Effector CD8-positive, alpha-beta T cell (primary cell): ENCODE measurements at regions not wholly inside any gene's neighbourhood (a gene's known extent, or its start where the extent isn't known, plus 50 kb on each side); places are given as distances from the start of the nearest gene placed in this dataset.
"Not testable (repeated sequence)": the region's sequence is repeated elsewhere in the genome, so short reads cannot be mapped to it uniquely, and the experiment has no call there.

Source experiments
- DNase-seq: peaks from one replicate; lab custom pipeline; 2025; lab: John Stamatoyannopoulos, UW

GRCh38 chr13:105684216-105684615 lies 851.2 kb downstream of the EFNB2 start:
- DNase-seq: no peak

GRCh38 chr13:105679838-105680237 lies 855.6 kb downstream of the EFNB2 start:
- DNase-seq: no peak

GRCh38 chr13:105678072-105678471 lies 857.4 kb downstream of the EFNB2 start:
- no peak for DNase-seq

GRCh38 chr13:105672881-105673280 lies 862.6 kb downstream of the EFNB2 start:
- DNase-seq: no peak

GRCh38 chr13:105671131-105671530 lies 864.3 kb downstream of the EFNB2 start:
- not testable (repeated sequence) for DNase-seq

GRCh38 chr13:105670179-105670990 lies 865.1 kb downstream of the EFNB2 start:
- DNase-seq: no peak

- DNase-seq: no peak
Observed at GRCh38 chr13:105665284-105665683, 870.2 kb downstream of the EFNB2 start.

GRCh38 chr13:105663182-105663581 lies 872.3 kb downstream of the EFNB2 start:
- DNase-seq: no peak

- no peak for DNase-seq
Observed at GRCh38 chr13:105660561-105660960, 874.9 kb downstream of the EFNB2 start.

- DNase-seq: no peak
Observed at GRCh38 chr13:105658431-105658830, 877.0 kb downstream of the EFNB2 start.

GRCh38 chr13:105655046-105655445 lies 880.4 kb downstream of the EFNB2 start:
- no peak for DNase-seq

GRCh38 chr13:105643966-105644365 lies 891.5 kb downstream of the EFNB2 start:
- no peak for DNase-seq

GRCh38 chr13:105642511-105642958 lies 892.9 kb downstream of the EFNB2 start:
- no peak for DNase-seq

- no peak for DNase-seq
Observed at GRCh38 chr13:105641121-105641520, 894.3 kb downstream of the EFNB2 start.

- DNase-seq: no peak
Observed at GRCh38 chr13:105638426-105638825, 897.0 kb downstream of the EFNB2 start.

- DNase-seq: no peak
Observed at GRCh38 chr13:105634059-105634458, 901.4 kb downstream of the EFNB2 start.

- no peak for DNase-seq
Observed at GRCh38 chr13:105630431-105630830, 905.0 kb downstream of the EFNB2 start.

- DNase-seq: no peak
Observed at GRCh38 chr13:105627270-105627669, 908.2 kb downstream of the EFNB2 start.

- no peak for DNase-seq
Observed at GRCh38 chr13:105625691-105626090, 909.8 kb downstream of the EFNB2 start.

- no peak for DNase-seq
Observed at GRCh38 chr13:105616333-105617075, 919.0 kb downstream of the EFNB2 start.

- DNase-seq: no peak
Observed at GRCh38 chr13:105612541-105612940, 922.9 kb downstream of the EFNB2 start.

- DNase-seq: no peak
Observed at GRCh38 chr13:105611424-105611823, 924.0 kb downstream of the EFNB2 start.

GRCh38 chr13:105608104-105608503 lies 927.4 kb downstream of the EFNB2 start:
- DNase-seq: no peak
